K562 (cell line): ENCODE measurements at regions not wholly inside any gene's neighbourhood (a gene's known extent, or its start where the extent isn't known, plus 50 kb on each side); places are given as distances from the start of the nearest gene placed in this dataset.
A peak's percentile ranks its signal among the peaks of the same experiment; 100 is the strongest.

ENCODE experiments used
- ARID1B ChIP-seq: fragments of 450-650 bp; IDR thresholded peaks from 2 replicates; pipeline ENCODE4 v1.6.1; 2016; ENCODE audit warnings: antibody characterized with exemption, mild to moderate bottlenecking, inconsistent platforms
- BRCA1 ChIP-seq, 2 experiments: fragments of 450-650 bp in 1 of 2; sonication (generic) in 1 of 2; formaldehyde crosslinking in 1 of 2; IDR thresholded peaks; 2 replicates each; pipeline versions ENCODE4 v1.5.0 to v1.6.1; 2017 to 2020; ENCODE audit warnings: mild to moderate bottlenecking in 1 of 2, missing genetic modification reagents in 1 of 2
- C11orf30 ChIP-seq: fragments of 450-650 bp; IDR thresholded peaks from 2 replicates; pipeline ENCODE4 v1.6.1; 2016; ENCODE audit warnings: low read depth, mild to moderate bottlenecking
- CEBPB ChIP-seq: fragments of 450-650 bp; IDR thresholded peaks from 2 replicates; pipeline ENCODE4 v1.6.1; 2016; ENCODE audit warnings: missing genetic modification characterization, missing compliant biosample characterization
- HMGXB4 ChIP-seq: sonication (generic); formaldehyde crosslinking; IDR thresholded peaks from 2 replicates; pipeline ENCODE4 v1.8.1; 2023; ENCODE audit warnings: mild to moderate bottlenecking, missing genetic modification reagents
- MAFG ChIP-seq: fragments of 450-650 bp; conservative IDR thresholded peaks from 2 replicates; pipeline ENCODE4 v1.6.1; 2016; ENCODE audit warnings: missing genetic modification characterization, missing compliant biosample characterization
- PPARD ChIP-seq: fragments of 250-450 bp; sonication (Bioruptor Pico); IDR thresholded peaks from 2 replicates; pipeline ENCODE4 v1.8.0; 2022; ENCODE audit warnings: inconsistent platforms, mild to moderate bottlenecking, moderate library complexity
- SRSF9 ChIP-seq: fragments of 200-400 bp; formaldehyde crosslinking; IDR thresholded peaks from 2 replicates; pipeline ENCODE4 v1.6.1; 2017; ENCODE audit warnings: low read depth, low read length, borderline replicate concordance
- STAG1 ChIP-seq: sonication (generic); formaldehyde crosslinking; IDR thresholded peaks from 2 replicates; pipeline ENCODE4 v1.5.0; 2020; ENCODE audit warnings: missing genetic modification reagents, borderline replicate concordance
- SUPT5H ChIP-seq: fragments of 450-650 bp; IDR thresholded peaks from 2 replicates; pipeline ENCODE4 v1.6.1; 2016
- USF1 ChIP-seq: sonication (generic); formaldehyde crosslinking; IDR thresholded peaks from 2 replicates; pipeline ENCODE4 v1.9.0; 2022; ENCODE audit warnings: mild to moderate bottlenecking, missing genetic modification reagents
- YY1 ChIP-seq, 3 experiments: IDR thresholded peaks; 2 replicates each; pipeline ENCODE4 v1.6.1; 2011; ENCODE audit warnings: low read length in 2 of 3, mild to moderate bottlenecking in 2 of 3, moderate library complexity in 2 of 3, borderline replicate concordance in 1 of 3, control low read depth in 1 of 3, low read depth in 1 of 3; ENCODE audit not compliant: insufficient read depth in 3 of 3, insufficient replicate concordance in 2 of 3, control insufficient read depth in 1 of 3, insufficient read length in 1 of 3; ENCODE audit errors: extremely low read depth in 1 of 3
- ZNF133 ChIP-seq: fragments of 250-450 bp; sonication (Bioruptor Pico); IDR thresholded peaks from 2 replicates; pipeline ENCODE4 v1.4.0; 2020; ENCODE audit warnings: mild to moderate bottlenecking
- TF ChIP-seq, protein P1 (sequence below), 2 experiments: fragments of 450-650 bp; IDR thresholded peaks; 2 replicates each; pipeline ENCODE4 v1.6.1; 2016; ENCODE audit warnings: mild to moderate bottlenecking in 2 of 2, borderline replicate concordance in 1 of 2, low read depth in 1 of 2, moderate library complexity in 1 of 2
- TF ChIP-seq, protein P2 (sequence below): fragments of 250-450 bp; sonication (Bioruptor Pico); IDR thresholded peaks from 2 replicates; pipeline ENCODE4 v1.4.0; 2020; ENCODE audit warnings: mild to moderate bottlenecking

DNA sequence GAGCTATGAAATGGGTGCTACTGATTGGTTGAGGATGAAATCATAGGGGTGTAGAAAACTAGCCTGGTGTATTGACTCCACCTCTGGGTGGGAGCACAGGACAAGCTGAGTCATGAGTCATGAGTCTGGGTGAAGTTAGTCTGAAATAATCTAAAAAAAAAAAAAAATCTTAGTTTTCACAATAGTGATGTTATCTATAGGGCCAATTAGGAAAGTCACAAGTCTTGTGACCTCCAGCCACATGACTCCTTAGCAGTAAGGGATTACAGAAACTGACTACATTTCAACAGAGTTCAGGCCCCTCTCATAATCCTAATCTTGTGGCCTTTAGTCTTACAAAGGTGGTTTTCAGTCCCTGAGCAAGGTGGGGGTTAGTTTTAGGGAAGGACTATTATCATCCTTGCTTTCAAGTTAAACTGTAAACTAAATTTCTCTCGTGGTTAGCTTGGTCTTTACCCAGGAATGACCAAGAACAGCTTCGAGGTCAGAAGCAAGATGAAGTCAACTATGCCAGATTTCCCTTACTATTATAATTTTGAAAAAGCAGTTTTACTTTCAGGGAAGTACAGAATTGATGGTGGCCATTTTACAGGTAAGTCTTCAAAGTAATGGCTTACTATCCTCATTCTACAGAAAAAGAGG is 338.0 kb upstream of the GYPC start (continued):
- TF ChIP-seq, protein P1, sequence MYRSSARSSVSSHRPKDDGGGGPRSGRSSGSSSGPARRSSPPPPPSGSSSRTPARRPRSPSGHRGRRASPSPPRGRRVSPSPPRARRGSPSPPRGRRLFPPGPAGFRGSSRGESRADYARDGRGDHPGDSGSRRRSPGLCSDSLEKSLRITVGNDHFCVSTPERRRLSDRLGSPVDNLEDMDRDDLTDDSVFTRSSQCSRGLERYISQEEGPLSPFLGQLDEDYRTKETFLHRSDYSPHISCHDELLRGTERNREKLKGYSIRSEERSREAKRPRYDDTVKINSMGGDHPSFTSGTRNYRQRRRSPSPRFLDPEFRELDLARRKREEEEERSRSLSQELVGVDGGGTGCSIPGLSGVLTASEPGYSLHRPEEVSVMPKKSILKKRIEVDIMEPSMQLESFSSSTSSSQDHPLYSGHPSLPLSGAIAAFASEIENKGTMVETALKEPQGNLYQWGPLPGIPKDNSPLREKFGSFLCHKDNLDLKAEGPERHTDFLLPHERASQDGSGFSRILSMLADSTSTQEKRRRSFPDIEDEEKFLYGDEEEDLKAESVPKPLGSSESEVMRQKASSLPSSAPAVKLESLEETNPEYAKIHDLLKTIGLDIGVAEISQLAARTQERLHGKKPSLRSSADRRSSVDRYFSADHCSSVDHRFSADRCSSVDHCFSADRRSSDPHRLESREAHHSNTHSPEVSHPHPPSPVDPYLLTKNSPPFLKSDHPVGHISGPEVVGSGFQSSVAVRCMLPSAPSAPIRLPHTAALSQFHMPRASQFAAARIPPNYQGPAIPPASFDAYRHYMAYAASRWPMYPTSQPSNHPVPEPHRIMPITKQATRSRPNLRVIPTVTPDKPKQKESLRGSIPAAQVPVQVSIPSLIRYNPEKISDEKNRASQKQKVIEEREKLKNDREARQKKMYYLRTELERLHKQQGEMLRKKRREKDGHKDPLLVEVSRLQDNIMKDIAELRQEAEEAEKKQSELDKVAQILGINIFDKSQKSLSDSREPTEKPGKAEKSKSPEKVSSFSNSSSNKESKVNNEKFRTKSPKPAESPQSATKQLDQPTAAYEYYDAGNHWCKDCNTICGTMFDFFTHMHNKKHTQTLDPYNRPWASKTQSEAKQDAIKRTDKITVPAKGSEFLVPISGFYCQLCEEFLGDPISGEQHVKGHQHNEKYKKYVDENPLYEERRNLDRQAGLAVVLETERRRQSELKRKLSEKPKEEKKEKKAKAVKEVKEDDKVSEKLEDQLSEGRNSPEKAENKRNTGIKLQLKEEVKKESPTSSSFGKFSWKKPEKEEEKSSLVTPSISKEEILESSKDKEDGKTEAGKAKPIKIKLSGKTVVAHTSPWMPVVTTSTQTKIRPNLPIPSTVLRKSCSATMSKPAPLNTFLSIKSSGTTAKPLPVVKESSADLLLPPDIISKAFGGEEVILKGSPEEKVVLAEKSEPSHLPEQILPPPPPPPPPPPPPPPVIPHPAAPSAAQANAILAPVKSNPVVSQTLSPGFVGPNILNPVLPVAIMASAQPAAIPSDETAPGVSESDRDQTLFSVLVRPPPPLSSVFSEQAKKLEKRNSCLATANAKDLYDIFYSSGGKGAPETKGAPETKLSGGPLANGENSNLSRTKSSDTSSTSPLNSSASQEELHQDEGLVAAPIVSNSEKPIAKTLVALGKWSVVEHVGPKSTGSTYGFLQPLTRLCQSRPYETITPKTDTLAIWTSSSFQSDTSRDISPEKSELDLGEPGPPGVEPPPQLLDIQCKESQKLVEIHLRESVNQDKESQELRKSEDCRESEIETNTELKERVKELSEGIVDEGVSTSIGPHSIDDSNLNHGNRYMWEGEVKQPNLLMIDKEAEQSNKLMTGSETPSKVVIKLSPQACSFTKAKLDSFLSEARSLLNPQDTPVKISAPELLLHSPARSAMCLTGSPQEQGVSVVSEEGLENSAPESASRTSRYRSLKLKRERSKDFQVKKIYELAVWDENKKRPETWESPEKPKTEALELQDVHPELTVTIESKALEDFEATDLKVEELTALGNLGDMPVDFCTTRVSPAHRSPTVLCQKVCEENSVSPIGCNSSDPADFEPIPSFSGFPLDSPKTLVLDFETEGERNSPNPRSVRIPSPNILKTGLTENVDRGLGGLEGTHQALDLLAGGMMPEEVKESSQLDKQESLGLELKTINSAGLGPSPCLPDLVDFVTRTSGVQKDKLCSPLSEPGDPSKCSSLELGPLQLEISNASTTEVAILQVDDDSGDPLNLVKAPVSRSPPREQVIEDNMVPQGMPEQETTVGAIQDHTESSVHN (IDR thresholded peaks at IDR 0.05; ENCODE audit: borderline replicate concordance in 1 of 2, low read depth in 1 of 2): no peak
- no peak for TF ChIP-seq SRSF9
- no peak for TF ChIP-seq STAG1 (CRISPR knock-in tag)
- TF ChIP-seq MAFG: peak; percentile 35; the same call in 1 of the 2 replicates
- TF ChIP-seq BRCA1 (IDR thresholded peaks at IDR 0.05): no peak
- TF ChIP-seq BRCA1 (CRISPR knock-in tag; IDR thresholded peaks at IDR 0.05): no peak
- TF ChIP-seq PPARD (CRISPR knock-in tag): no peak
- peak; percentile 69 for TF ChIP-seq C11orf30
- no peak for TF ChIP-seq SUPT5H
- no peak for TF ChIP-seq HMGXB4 (CRISPR knock-in tag)
- no peak for TF ChIP-seq YY1 (IDR thresholded peaks at IDR 0.05; ENCODE audit: borderline replicate concordance in 1 of 3, control insufficient read depth in 1 of 3, extremely low read depth in 1 of 3, insufficient read depth in 3 of 3, insufficient read length in 1 of 3, insufficient replicate concordance in 2 of 3, low read depth in 1 of 3, low read length in 2 of 3)
- TF ChIP-seq CEBPB: peak; percentile 80
- 0 out of 2 replicates have a peak, but pooled peaks have one; percentile 26 for TF ChIP-seq ARID1B
- TF ChIP-seq USF1 (CRISPR knock-in tag): no peak
- no peak for TF ChIP-seq ZNF133
- TF ChIP-seq, protein P2, sequence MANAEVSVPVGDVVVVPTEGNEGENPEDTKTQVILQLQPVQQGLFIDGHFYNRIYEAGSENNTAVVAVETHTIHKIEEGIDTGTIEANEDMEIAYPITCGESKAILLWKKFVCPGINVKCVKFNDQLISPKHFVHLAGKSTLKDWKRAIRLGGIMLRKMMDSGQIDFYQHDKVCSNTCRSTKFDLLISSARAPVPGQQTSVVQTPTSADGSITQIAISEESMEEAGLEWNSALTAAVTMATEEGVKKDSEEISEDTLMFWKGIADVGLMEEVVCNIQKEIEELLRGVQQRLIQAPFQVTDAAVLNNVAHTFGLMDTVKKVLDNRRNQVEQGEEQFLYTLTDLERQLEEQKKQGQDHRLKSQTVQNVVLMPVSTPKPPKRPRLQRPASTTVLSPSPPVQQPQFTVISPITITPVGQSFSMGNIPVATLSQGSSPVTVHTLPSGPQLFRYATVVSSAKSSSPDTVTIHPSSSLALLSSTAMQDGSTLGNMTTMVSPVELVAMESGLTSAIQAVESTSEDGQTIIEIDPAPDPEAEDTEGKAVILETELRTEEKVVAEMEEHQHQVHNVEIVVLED (CRISPR knock-in tag): no peak
